ENCODE measurements at regions not wholly inside any gene's neighbourhood (a gene's known extent, or its start where the extent isn't known, plus 50 kb on each side); places are given as distances from the start of the nearest gene placed in this dataset.
"Not testable (repeated sequence)": the region's sequence is repeated elsewhere in the genome, so short reads cannot be mapped to it uniquely, and the experiment has no call there.

- no peak for TF ChIP-seq POLR2A (IDR thresholded peaks at IDR 0.05)
- TF ChIP-seq, protein P1, sequence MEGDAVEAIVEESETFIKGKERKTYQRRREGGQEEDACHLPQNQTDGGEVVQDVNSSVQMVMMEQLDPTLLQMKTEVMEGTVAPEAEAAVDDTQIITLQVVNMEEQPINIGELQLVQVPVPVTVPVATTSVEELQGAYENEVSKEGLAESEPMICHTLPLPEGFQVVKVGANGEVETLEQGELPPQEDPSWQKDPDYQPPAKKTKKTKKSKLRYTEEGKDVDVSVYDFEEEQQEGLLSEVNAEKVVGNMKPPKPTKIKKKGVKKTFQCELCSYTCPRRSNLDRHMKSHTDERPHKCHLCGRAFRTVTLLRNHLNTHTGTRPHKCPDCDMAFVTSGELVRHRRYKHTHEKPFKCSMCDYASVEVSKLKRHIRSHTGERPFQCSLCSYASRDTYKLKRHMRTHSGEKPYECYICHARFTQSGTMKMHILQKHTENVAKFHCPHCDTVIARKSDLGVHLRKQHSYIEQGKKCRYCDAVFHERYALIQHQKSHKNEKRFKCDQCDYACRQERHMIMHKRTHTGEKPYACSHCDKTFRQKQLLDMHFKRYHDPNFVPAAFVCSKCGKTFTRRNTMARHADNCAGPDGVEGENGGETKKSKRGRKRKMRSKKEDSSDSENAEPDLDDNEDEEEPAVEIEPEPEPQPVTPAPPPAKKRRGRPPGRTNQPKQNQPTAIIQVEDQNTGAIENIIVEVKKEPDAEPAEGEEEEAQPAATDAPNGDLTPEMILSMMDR (IDR thresholded peaks at IDR 0.05) = no peak
- Histone ChIP-seq H3K27me3 (no peaks in the 10 kb centered on the region), H3K4me3 (no peak overlapping the region), H3K27ac (no peak overlapping the region), H3K36me3 (no peaks in the 10 kb centered on the region), H3K9me3 (no peaks in the 10 kb centered on the region), H3K4me1 (no peaks in the 10 kb centered on the region)
- DNase-seq = no peak
Observed at GRCh38 chr5:120329095-120329494, 135.0 kb upstream of the PRR16 start.

DNA sequence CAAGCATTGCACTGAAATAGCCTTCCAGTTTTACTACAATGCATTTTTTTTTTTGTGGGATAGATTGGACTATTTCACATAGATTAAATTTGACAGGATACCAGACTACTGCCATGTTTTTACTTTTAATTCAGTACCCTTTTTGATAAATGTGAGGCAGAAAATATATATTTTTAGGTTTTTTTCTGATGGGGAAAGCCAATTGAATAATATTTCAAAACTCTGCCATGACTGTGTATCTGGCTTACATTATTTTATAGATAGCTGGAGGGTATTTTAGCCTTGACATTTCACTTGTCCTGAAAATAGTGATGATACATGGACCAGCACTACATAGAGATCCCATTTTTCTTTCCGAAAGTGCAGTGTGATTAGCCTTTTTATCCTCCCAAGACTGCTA lies 133.5 kb upstream of the PRR16 start:
- Histone ChIP-seq H3K36me3 (no peaks in the 10 kb centered on the region), H3K4me3 (no peak overlapping the region), H3K27me3 (no peaks in the 10 kb centered on the region), H3K4me1 (no peaks in the 10 kb centered on the region), H3K27ac (no peak overlapping the region), H3K9me3 (no peaks in the 10 kb centered on the region)
- TF ChIP-seq POLR2A (IDR thresholded peaks at IDR 0.05) = no peak
- TF ChIP-seq, protein P1 (IDR thresholded peaks at IDR 0.05) = no peak
- no peak for DNase-seq

- no peaks in the 10 kb centered on the region for H3K4me1 ChIP-seq
- no peak overlapping the region for H3K4me3 ChIP-seq
- H3K27me3 ChIP-seq = no peaks in the 10 kb centered on the region
- H3K27ac ChIP-seq = no peak overlapping the region
- TF ChIP-seq, protein P1 (IDR thresholded peaks at IDR 0.05) = no peak
- TF ChIP-seq POLR2A (IDR thresholded peaks at IDR 0.05) = no peak
- DNase-seq = no peak
- H3K36me3 ChIP-seq = no peaks in the 10 kb centered on the region
- no peaks in the 10 kb centered on the region for H3K9me3 ChIP-seq
Observed at GRCh38 chr5:120344181-120344580, 119.9 kb upstream of the PRR16 start.

- Histone ChIP-seq H3K27ac (no peak overlapping the region), H3K4me1 (no peaks in the 10 kb centered on the region), H3K36me3 (no peaks in the 10 kb centered on the region), H3K9me3 (no peaks in the 10 kb centered on the region), H3K4me3 (no peak overlapping the region), H3K27me3 (no peaks in the 10 kb centered on the region)
- DNase-seq = no peak
- no peak for TF ChIP-seq POLR2A (IDR thresholded peaks at IDR 0.05)
- TF ChIP-seq, protein P1 (IDR thresholded peaks at IDR 0.05) = no peak
Observed at GRCh38 chr5:120345947-120346346, 118.2 kb upstream of the PRR16 start.

DNA sequence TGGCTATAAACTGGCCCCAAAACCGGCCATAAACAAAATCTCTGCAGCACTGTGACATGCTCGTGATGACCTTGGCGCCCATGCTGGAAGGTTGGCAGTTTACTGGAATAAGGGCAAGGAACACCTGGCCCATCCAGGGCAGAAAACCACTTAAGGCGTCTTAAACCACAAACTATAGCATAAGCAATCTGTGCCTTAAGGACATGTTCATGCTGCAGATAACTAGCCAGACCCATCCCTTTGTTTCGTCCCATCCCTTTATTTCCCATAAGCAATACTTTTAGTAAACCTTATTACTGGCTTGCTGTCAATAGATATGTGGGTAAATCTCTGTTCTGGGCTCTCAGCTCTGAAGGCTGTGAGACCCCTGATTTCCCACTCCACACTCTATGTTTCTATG lies 113.0 kb upstream of the PRR16 start:
- H3K27ac ChIP-seq, DNase-seq: not testable (repeated sequence)

DNA sequence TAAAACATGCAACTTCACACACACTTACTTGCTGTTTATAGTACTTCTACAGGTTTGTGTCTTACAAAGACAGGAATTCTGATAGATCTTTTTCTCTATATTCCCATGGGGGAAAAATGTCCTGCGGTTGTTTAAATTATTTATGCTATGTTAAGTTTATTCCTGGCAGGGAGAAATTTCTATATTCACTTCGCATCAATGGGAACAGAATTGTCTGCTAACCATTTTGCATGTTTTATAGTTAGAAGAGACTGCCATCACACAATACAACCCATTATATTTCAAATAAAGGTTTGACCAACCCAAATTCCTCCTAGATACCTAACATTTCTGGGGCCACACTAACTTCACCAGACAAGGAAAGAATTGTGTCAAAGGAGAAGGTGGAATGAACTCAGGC lies 110.0 kb upstream of the PRR16 start:
- Histone ChIP-seq H3K27me3 (no peaks in the 10 kb centered on the region), H3K4me1 (no peaks in the 10 kb centered on the region), H3K4me3 (no peak overlapping the region), H3K36me3 (no peaks in the 10 kb centered on the region), H3K9me3 (no peaks in the 10 kb centered on the region), H3K27ac (no peak overlapping the region)
- TF ChIP-seq POLR2A (IDR thresholded peaks at IDR 0.05) = no peak
- DNase-seq = no peak

More for the DNA sequence above, 113.0 kb upstream of the PRR16 start:
- H3K36me3 ChIP-seq, H3K9me3 ChIP-seq, H3K27me3 ChIP-seq, H3K4me1 ChIP-seq, H3K4me3 ChIP-seq: not testable (repeated sequence)

DNA sequence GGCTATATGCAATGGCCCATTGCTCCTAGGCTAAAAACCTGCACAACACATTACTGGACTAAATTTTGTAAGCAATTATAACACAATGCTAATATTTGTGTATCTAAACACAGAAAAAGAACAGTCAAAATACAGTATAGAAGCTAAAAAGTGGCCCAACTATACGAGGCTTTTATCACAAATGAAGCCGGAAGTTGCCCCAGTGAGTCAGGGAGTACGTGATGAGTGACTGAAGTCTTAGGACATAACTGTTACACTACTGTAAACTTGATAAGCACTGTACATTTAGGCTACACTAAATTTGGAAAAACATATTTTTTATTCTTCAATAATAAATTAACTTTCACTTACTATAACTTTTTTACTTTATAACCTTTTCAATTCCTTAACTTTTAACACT lies 105.2 kb upstream of the PRR16 start:
- H3K27me3 ChIP-seq = no peaks in the 10 kb centered on the region
- no peak overlapping the region for H3K4me3 ChIP-seq
- H3K36me3 ChIP-seq = no peaks in the 10 kb centered on the region
- no peak overlapping the region for H3K27ac ChIP-seq
- TF ChIP-seq, protein P1 (IDR thresholded peaks at IDR 0.05) = no peak
- TF ChIP-seq POLR2A (IDR thresholded peaks at IDR 0.05) = no peak
- H3K4me1 ChIP-seq = no peaks in the 10 kb centered on the region
- DNase-seq = no peak
- H3K9me3 ChIP-seq = no peaks in the 10 kb centered on the region
